ENCODE measurements at regions not wholly inside any gene's neighbourhood (a gene's known extent, or its start where the extent isn't known, plus 50 kb on each side); places are given as distances from the start of the nearest gene placed in this dataset.

DNA sequence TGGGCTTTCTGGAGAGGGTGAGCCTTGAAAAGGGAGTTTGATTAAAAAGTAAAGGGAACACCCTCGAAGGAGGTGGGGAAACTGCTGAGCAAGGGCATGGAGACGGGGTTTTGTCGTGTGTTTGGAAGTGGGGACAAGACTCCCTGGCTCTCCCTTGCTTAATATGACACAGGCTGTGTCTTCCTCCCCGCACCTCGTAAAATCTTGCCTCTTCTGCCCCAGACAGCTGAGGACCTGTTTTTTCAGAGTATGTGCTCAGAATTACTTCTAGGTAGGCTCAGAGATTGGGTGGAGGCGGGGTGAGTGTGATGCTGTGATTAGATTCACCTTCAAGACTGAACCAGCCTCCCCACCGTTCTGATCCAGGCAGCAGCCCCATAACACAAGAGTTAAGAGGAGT, 244.4 kb upstream of the TLE3 start:
- TF ChIP-seq, protein P1, sequence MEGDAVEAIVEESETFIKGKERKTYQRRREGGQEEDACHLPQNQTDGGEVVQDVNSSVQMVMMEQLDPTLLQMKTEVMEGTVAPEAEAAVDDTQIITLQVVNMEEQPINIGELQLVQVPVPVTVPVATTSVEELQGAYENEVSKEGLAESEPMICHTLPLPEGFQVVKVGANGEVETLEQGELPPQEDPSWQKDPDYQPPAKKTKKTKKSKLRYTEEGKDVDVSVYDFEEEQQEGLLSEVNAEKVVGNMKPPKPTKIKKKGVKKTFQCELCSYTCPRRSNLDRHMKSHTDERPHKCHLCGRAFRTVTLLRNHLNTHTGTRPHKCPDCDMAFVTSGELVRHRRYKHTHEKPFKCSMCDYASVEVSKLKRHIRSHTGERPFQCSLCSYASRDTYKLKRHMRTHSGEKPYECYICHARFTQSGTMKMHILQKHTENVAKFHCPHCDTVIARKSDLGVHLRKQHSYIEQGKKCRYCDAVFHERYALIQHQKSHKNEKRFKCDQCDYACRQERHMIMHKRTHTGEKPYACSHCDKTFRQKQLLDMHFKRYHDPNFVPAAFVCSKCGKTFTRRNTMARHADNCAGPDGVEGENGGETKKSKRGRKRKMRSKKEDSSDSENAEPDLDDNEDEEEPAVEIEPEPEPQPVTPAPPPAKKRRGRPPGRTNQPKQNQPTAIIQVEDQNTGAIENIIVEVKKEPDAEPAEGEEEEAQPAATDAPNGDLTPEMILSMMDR (IDR thresholded peaks at IDR 0.05; ENCODE audit: poor library complexity), result no peak
- no peak for TF ChIP-seq EZH2 (IDR thresholded peaks at IDR 0.05; ENCODE audit: borderline replicate concordance)

All from hepatocyte (in vitro differentiated cells).